Panc1 (cell line): ENCODE measurements at regions not wholly inside any gene's neighbourhood (a gene's known extent, or its start where the extent isn't known, plus 50 kb on each side); places are given as distances from the start of the nearest gene placed in this dataset.
A peak's percentile ranks its signal among the peaks of the same experiment; 100 is the strongest.

Experiments
- ATAC-seq: fragments of 200-7000 bp; cut with Tn5 transposase; 2 replicates; pipeline ENCODE4 v1.9.1; 2020; ENCODE audit warnings: mild to moderate bottlenecking, moderate library complexity
- BruUV-seq: library from RNA; stranded (reverse); fragments of 400-500 nt; replicated peaks from 2 replicates; lab custom pipeline; 2021; lab: Mats Ljungman, UMichigan
- CTCF ChIA-PET: fragments of 300-600 bp; sonication (Branson Sonifier 250); formaldehyde crosslinking; loops from one replicate; lab custom pipeline; 2022; ENCODE audit warnings: antibody characterized with exemption; lab: Charles Lee
- POLR2A ChIA-PET: fragments of 300-600 bp; sonication (Branson Sonifier 250); formaldehyde crosslinking; loops from one replicate; lab custom pipeline; 2022; ENCODE audit warnings: antibody characterized with exemption; lab: Charles Lee
- DNase-seq: peaks from one replicate; pipeline ENCODE4 v3.0.0-alpha.2; 2010; ENCODE audit warnings: low read depth, low spot score
- H3K27ac ChIP-seq: 2 replicates; pipeline ENCODE4 v1.5.1; 2011; ENCODE audit warnings: mild to moderate bottlenecking, low read length, inconsistent platforms
- H3K27me3 ChIP-seq: fragments of 200-500 bp; sonication (Bioruptor generic); 2 replicates; pipeline ENCODE4 v1.6.0; 2014; ENCODE audit warnings: low read length, inconsistent platforms; ENCODE audit not compliant: control insufficient read depth, insufficient read depth
- H3K36me3 ChIP-seq: fragments of 200-500 bp; sonication (Bioruptor generic); 2 replicates; pipeline ENCODE4 v1.5.1; 2014; ENCODE audit warnings: inconsistent platforms, mild to moderate bottlenecking, low read length, moderate library complexity; ENCODE audit not compliant: control insufficient read depth, insufficient read depth
- H3K4me1 ChIP-seq: 2 replicates; pipeline ENCODE4 v1.5.1; 2011; ENCODE audit warnings: inconsistent platforms, mild to moderate bottlenecking, low read length, moderate library complexity; ENCODE audit not compliant: control insufficient read depth, insufficient read depth
- H3K4me3 ChIP-seq, 2 experiments: 2 replicates each; pipeline ENCODE4 v1.5.1; 2011 to 2012; ENCODE audit warnings: low read depth in 2 of 2, low read length in 2 of 2, mild to moderate bottlenecking in 2 of 2, inconsistent platforms in 1 of 2, moderate library complexity in 1 of 2
- H3K9me3 ChIP-seq: fragments of 200-500 bp; sonication (Bioruptor generic); 2 replicates; pipeline ENCODE4 v1.5.1; 2014; ENCODE audit warnings: low read depth, mild to moderate bottlenecking, inconsistent platforms, low read length, moderate library complexity; ENCODE audit not compliant: control insufficient read depth, insufficient read depth
- POLR2AphosphoS5 ChIP-seq: IDR thresholded peaks from 2 replicates; pipeline ENCODE4 v1.6.1; 2012; ENCODE audit warnings: mild to moderate bottlenecking, low read depth, low read length, moderate library complexity
- SIN3A ChIP-seq: IDR thresholded peaks from 2 replicates; pipeline ENCODE4 v1.6.1; 2012; ENCODE audit warnings: low read depth, mild to moderate bottlenecking, low read length, moderate library complexity, borderline replicate concordance; ENCODE audit not compliant: insufficient read depth
- TCF7L2 ChIP-seq: IDR thresholded peaks from 2 replicates; pipeline ENCODE4 v1.6.1; 2011; ENCODE audit warnings: mild to moderate bottlenecking, low read depth, low read length, inconsistent platforms
- in situ Hi-C: cut with HindIII; loops from 2 replicates; pipeline ENCODE4 v1.10.0; 2016; ENCODE audit warnings: low sequenced_read_pairs, low pct_unique_long_range_greater_than_20kb
- intact Hi-C: fragments of 100-400 bp; cut with micrococcal nuclease; formaldehyde crosslinking; loops from one replicate; pipeline ENCODE4 v1.10.0; 2022; ENCODE audit not compliant: unreplicated experiment
- TF ChIP-seq, protein P1 (sequence below): fragments of 450-650 bp; IDR thresholded peaks from 2 replicates; pipeline ENCODE4 v1.5.1; 2017; ENCODE audit warnings: mild to moderate bottlenecking
- TF ChIP-seq, protein P2 (sequence below), 2 experiments: IDR thresholded peaks; 2 replicates each; pipeline ENCODE4 v1.6.1; 2011 to 2012; ENCODE audit warnings: low read depth in 2 of 2, control low read depth in 1 of 2, low read length in 1 of 2, mild to moderate bottlenecking in 1 of 2, moderate library complexity in 1 of 2; ENCODE audit not compliant: insufficient read depth in 1 of 2

DNA sequence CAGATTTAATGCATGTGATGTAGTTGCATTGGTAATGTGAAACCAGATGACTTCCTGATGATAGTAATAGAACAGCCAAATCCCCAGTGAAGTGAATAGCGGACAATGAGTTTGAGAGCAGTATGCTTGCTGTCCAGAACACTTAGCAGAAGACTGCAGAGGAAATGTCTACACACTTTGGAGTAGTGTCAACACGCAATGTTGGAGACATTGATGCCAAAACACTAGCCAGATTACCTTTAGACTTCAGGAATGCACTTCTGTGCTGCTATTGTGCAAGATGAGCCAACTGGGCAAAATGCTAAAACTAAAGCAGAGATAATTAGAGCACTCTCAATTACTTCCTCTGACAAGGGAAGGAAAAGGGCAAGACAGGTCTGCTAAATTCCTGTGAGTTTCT, 176.7 kb downstream of the PRDM9 start:
- no peak for ATAC-seq
- ChIA-PET CTCF (no interaction called here), POLR2A (no interaction called here)
- H3K36me3 ChIP-seq = no peaks in the 10 kb centered on the region
- H3K27ac ChIP-seq = no peak overlapping the region
- H3K9me3 ChIP-seq = no peaks in the 10 kb centered on the region
- BruUV-seq = no TSS peak
- no peak overlapping the region for H3K4me3 ChIP-seq
- H3K27me3 ChIP-seq = no peaks in the 10 kb centered on the region
- intact Hi-C loops = no loop called here
- in situ Hi-C loops = no loop called here
- TF ChIP-seq, protein P1, sequence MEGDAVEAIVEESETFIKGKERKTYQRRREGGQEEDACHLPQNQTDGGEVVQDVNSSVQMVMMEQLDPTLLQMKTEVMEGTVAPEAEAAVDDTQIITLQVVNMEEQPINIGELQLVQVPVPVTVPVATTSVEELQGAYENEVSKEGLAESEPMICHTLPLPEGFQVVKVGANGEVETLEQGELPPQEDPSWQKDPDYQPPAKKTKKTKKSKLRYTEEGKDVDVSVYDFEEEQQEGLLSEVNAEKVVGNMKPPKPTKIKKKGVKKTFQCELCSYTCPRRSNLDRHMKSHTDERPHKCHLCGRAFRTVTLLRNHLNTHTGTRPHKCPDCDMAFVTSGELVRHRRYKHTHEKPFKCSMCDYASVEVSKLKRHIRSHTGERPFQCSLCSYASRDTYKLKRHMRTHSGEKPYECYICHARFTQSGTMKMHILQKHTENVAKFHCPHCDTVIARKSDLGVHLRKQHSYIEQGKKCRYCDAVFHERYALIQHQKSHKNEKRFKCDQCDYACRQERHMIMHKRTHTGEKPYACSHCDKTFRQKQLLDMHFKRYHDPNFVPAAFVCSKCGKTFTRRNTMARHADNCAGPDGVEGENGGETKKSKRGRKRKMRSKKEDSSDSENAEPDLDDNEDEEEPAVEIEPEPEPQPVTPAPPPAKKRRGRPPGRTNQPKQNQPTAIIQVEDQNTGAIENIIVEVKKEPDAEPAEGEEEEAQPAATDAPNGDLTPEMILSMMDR = no peak
- TF ChIP-seq POLR2AphosphoS5 (no peak), SIN3A (no peak), TCF7L2 (no peak)
- TF ChIP-seq, protein P2, sequence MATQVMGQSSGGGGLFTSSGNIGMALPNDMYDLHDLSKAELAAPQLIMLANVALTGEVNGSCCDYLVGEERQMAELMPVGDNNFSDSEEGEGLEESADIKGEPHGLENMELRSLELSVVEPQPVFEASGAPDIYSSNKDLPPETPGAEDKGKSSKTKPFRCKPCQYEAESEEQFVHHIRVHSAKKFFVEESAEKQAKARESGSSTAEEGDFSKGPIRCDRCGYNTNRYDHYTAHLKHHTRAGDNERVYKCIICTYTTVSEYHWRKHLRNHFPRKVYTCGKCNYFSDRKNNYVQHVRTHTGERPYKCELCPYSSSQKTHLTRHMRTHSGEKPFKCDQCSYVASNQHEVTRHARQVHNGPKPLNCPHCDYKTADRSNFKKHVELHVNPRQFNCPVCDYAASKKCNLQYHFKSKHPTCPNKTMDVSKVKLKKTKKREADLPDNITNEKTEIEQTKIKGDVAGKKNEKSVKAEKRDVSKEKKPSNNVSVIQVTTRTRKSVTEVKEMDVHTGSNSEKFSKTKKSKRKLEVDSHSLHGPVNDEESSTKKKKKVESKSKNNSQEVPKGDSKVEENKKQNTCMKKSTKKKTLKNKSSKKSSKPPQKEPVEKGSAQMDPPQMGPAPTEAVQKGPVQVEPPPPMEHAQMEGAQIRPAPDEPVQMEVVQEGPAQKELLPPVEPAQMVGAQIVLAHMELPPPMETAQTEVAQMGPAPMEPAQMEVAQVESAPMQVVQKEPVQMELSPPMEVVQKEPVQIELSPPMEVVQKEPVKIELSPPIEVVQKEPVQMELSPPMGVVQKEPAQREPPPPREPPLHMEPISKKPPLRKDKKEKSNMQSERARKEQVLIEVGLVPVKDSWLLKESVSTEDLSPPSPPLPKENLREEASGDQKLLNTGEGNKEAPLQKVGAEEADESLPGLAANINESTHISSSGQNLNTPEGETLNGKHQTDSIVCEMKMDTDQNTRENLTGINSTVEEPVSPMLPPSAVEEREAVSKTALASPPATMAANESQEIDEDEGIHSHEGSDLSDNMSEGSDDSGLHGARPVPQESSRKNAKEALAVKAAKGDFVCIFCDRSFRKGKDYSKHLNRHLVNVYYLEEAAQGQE (IDR thresholded peaks at IDR 0.05; ENCODE audit: insufficient read depth in 1 of 2, low read depth in 2 of 2, low read length in 1 of 2) = no peak
- DNase-seq = no peak
- H3K4me1 ChIP-seq = no peaks in the 10 kb centered on the region

DNA sequence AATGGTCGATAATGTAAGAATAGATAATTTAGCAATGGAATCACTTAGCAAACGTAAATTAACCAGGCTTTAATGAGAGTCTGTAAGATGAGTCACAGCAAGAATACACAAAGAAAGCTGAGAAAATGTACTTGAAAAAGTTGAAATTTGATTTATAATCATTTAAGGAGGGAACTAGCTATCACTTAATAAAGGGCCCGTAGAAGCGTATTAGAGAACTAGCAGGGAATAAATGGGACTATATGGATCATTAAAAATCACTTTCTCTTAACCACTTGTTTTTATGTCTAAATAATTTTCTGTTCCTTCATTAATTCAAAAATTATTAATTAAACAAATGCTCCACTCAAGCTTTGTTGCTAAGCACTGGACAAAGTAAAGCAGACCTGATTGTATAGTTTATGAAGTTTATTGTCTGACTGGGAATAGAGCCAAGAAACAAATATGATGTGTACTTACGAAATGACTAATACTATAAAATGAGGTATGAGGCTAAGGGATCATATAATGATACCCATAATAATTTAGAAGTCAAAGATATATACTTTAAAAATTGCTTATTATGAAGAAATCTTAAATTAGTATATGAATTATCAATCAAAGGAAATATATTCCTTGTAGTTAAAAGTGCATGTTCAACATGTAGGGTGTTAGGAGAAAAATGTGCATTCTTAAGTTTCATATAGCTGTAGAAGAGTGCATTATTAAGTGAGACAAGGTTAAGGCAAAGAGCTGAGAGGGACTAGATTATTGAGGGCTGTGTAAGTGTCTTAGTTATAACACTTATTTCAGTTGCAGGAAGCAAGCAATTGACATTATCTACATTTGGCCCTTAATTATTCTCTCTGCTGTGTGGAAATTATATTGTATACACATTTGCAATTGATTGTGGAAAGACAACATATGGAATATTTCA, 196.8 kb downstream of the PRDM9 start:
- Histone ChIP-seq H3K36me3 (no peaks in the 10 kb centered on the region), H3K27ac (no peak overlapping the region), H3K27me3 (no peaks in the 10 kb centered on the region), H3K9me3 (no peaks in the 10 kb centered on the region), H3K4me3 (no peak overlapping the region), H3K4me1 (no peaks in the 10 kb centered on the region)
- no TSS peak for BruUV-seq
- intact Hi-C loops (no loop called here), in situ Hi-C loops (no loop called here)
- DNase-seq = no peak
- ATAC-seq = peak; percentile 70
- TF ChIP-seq, protein P2 (IDR thresholded peaks at IDR 0.05; ENCODE audit: insufficient read depth in 1 of 2, low read depth in 2 of 2, low read length in 1 of 2) = no peak
- TF ChIP-seq SIN3A (no peak), POLR2AphosphoS5 (no peak), TCF7L2 (no peak)
- TF ChIP-seq, protein P1 = no peak
- ChIA-PET POLR2A (no interaction called here), CTCF (no interaction called here)
